GM06990 (cell line): ENCODE measurements at regions not wholly inside any gene's neighbourhood (a gene's known extent, or its start where the extent isn't known, plus 50 kb on each side); places are given as distances from the start of the nearest gene placed in this dataset.

ENCODE experiments used
- DNase-seq: peaks from one replicate; pipeline ENCODE4 v3.0.0-alpha.2; 2011; ENCODE audit not compliant: insufficient read length; ENCODE audit errors: extremely low read depth
- H3K27me3 ChIP-seq: replicated peaks from 2 replicates; pipeline ENCODE4 v1.6.0; 2011; ENCODE audit warnings: low read length; ENCODE audit not compliant: control insufficient read depth, insufficient read depth
- H3K36me3 ChIP-seq: 2 replicates; pipeline ENCODE4 v1.5.1; 2011; ENCODE audit warnings: low read length; ENCODE audit not compliant: control insufficient read depth, insufficient read depth
- H3K4me3 ChIP-seq: replicated peaks from 2 replicates; pipeline ENCODE4 v1.5.1; 2011; ENCODE audit warnings: low read depth, mild to moderate bottlenecking, control low read depth, low read length
- CTCF ChIP-seq: IDR thresholded peaks from 2 replicates; pipeline ENCODE4 v1.5.1; 2011; ENCODE audit warnings: low read length, control low read depth, mild to moderate bottlenecking, inconsistent platforms; ENCODE audit not compliant: insufficient read depth, poor library complexity, severe bottlenecking

GRCh38 chr3:153426344-153426743 lies 264.3 kb downstream of the RAP2B start:
- no peak for DNase-seq
- TF ChIP-seq CTCF, result no peak
- no peaks in the 10 kb centered on the region for H3K36me3 ChIP-seq
- no peak overlapping the region for H3K4me3 ChIP-seq
- no peaks in the 10 kb centered on the region for H3K27me3 ChIP-seq

DNA sequence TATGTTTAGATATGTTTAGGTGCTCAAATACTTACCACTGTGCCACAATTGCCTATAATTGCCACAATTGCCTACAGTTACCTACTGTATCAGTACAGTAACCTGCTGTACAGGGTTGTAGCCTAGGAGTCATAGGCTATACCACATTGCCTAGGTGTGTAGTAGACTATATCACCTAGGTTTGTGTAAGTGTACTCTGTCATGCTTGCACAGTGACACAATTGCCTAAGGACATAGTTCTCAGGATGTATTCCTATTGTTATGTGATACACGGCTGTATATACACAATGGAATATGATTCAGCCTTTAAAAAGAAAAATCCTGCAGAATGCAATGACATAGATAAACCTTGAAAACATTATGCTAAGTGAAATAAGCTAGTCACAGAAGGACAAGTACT lies 264.8 kb downstream of the RAP2B start:
- no peaks in the 10 kb centered on the region for H3K27me3 ChIP-seq
- H3K4me3 ChIP-seq, result no peak overlapping the region
- no peak for DNase-seq
- no peak for TF ChIP-seq CTCF
- H3K36me3 ChIP-seq, result no peaks in the 10 kb centered on the region

DNA sequence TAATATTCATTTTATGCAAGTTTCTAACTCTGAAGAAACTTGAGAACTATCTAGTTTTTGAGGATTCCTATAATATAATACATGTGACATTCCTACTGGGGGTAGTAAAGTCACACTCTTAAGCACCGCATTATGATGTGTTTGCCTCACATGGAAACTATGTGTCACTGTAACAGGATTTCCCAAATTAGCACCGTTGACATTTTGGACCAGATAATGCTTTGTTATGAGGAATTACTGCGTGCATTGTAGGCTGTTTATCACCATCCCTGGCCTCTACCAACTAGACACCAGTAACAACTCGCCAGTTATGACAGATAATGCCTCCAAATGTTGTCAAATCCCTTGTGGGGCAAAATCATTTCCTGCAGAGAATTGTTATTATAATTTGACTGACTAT lies 267.8 kb downstream of the RAP2B start:
- TF ChIP-seq CTCF, result no peak
- Histone ChIP-seq H3K27me3 (no peaks in the 10 kb centered on the region), H3K36me3 (no peaks in the 10 kb centered on the region), H3K4me3 (no peak overlapping the region)
- no peak for DNase-seq

DNA sequence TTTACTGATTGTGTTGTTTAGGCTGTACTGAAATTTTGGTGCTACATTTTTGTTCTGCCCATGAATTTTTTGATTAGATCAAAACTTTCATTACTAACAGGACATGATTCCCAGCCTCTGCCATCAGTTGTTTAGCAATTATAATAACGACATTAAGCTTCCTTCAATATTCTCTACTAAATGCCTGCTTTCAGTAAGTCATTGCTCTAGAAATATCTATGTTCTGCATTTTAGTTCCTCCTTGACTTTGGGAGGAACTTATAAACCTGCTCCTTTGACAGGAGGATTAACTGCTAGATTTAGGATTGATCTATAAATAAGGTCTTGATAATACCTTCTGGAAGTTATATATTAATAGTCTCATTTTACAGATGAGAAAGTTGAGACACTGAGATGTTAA lies 269.1 kb downstream of the RAP2B start:
- DNase-seq, result no peak
- no peaks in the 10 kb centered on the region for H3K27me3 ChIP-seq
- H3K36me3 ChIP-seq, result no peaks in the 10 kb centered on the region
- H3K4me3 ChIP-seq, result no peak overlapping the region
- no peak for TF ChIP-seq CTCF

- DNase-seq, result no peak
- TF ChIP-seq CTCF, result no peak
- no peaks in the 10 kb centered on the region for H3K36me3 ChIP-seq
- H3K4me3 ChIP-seq, result no peak overlapping the region
- no peaks in the 10 kb centered on the region for H3K27me3 ChIP-seq
These were observed 275.6 kb downstream of the RAP2B start for GRCh38 chr3:153437666-153438065.

- no peak for DNase-seq
- no peak overlapping the region for H3K4me3 ChIP-seq
- H3K27me3 ChIP-seq, result no peaks in the 10 kb centered on the region
- TF ChIP-seq CTCF, result no peak
- no peaks in the 10 kb centered on the region for H3K36me3 ChIP-seq
These were observed 276.2 kb downstream of the RAP2B start for GRCh38 chr3:153438271-153438670.
